ENCODE measurements at regions not wholly inside any gene's neighbourhood (a gene's known extent, or its start where the extent isn't known, plus 50 kb on each side); places are given as distances from the start of the nearest gene placed in this dataset.

DNA sequence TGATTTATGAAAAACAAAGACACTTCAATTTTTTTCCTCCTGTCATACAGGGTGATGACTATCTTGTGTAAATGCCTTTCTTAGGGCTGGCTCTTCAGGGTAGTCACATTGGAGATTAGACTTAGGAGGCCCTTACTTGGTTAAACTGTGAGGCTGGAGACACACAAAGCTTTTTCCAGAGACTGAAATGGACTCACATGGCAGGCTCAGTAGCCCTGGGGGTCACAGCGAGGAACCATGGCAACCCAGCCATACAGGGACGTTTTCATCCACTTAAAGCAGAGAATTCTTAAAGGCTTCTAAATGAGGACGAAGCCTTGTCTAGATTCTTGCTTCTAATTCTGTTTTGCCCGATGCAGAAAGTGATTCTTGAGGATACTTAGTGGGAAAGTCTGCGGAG lies 57.3 kb upstream of the ZDBF2 start:
- Histone ChIP-seq H3K4ac (replicated peaks; ENCODE audit: insufficient read length, low read depth, low read length) (no peak overlapping the region), H2AK5ac (ENCODE audit: low read depth, low read length) (no peak overlapping the region), H3K79me1 (ENCODE audit: low read depth, low read length) (no peaks in the 10 kb centered on the region), H2BK20ac (ENCODE audit: low read length) (0 out of 2 replicates have a peak overlapping the region, but pooled peaks have one; percentile 40), H3K27me3 (replicated peaks in 1 of 4; ENCODE audit: control insufficient read depth in 3 of 4, extremely low read depth in 1 of 4, insufficient read depth in 3 of 4, low read length in 3 of 4) (no peaks in the 10 kb centered on the region), H3K9ac (replicated peaks in 1 of 4; ENCODE audit: extremely low read depth in 1 of 4, low read depth in 3 of 4, low read length in 3 of 4) (no peak overlapping the region; a peak in 1 of 7 replicates), H3K4me3 (ENCODE audit: extremely low read depth in 1 of 4, insufficient read depth in 2 of 4, low read depth in 3 of 4, low read length in 4 of 4) (no peak overlapping the region), H3K23ac (ENCODE audit: insufficient read length) (no peak overlapping the region), H2BK5ac (ENCODE audit: low read depth, low read length) (no peak overlapping the region), H3K56ac (replicated peaks; ENCODE audit: insufficient read length, low read depth, low read length) (no peak overlapping the region), H2BK12ac (ENCODE audit: low read depth, low read length) (no peak overlapping the region), H3K4me2 (ENCODE audit: insufficient read depth in 1 of 2, low read depth in 2 of 2, low read length in 2 of 2) (no peak overlapping the region; a peak in 1 of 4 replicates), H4K5ac (ENCODE audit: insufficient read length, low read depth, low read length) (no peak overlapping the region), H3K4me1 (replicated peaks in 1 of 4; ENCODE audit: control insufficient read depth in 3 of 4, insufficient read depth in 4 of 4, low read length in 3 of 4) (peaks cover 0 to 15% (median 9%) of the 10 kb centered on the region in 4 experiments; a peak in 4 of 7 replicates), H2BK15ac (ENCODE audit: low read length) (no peak overlapping the region), H3K9me3 (ENCODE audit: insufficient read depth in 2 of 2, low read depth in 1 of 2, low read length in 1 of 2) (peaks cover 0 to 2% of the 10 kb centered on the region in 2 experiments; a peak in 1 of 4 replicates), H3K36me3 (ENCODE audit: control insufficient read depth in 2 of 4, insufficient read depth in 4 of 4, low read length in 3 of 4) (no peaks in the 10 kb centered on the region), H3K27ac (ENCODE audit: low read depth, low read length) (no peak overlapping the region), H4K91ac (replicated peaks; ENCODE audit: insufficient read length, low read length) (no peak overlapping the region), H2AFZ (ENCODE audit: low read length) (peak overlapping the region; percentile 27; the same call in 1 of the 2 replicates), H3K23me2 (ENCODE audit: low read depth, low read length) (no peaks in the 10 kb centered on the region), H3K18ac (ENCODE audit: extremely low read depth, low read length) (no peak overlapping the region), H4K20me1 (replicated peaks in 1 of 2; ENCODE audit: control insufficient read depth in 1 of 2, insufficient read depth in 2 of 2, low read length in 2 of 2) (no peaks in the 10 kb centered on the region), H3K14ac (ENCODE audit: insufficient read length) (no peak overlapping the region), H3K79me2 (ENCODE audit: control insufficient read depth in 1 of 2, insufficient read depth in 2 of 2, low read length in 2 of 2) (no peaks in the 10 kb centered on the region), H4K8ac (ENCODE audit: extremely low read depth, insufficient read depth, low read length) (no peak overlapping the region), H2BK120ac (replicated peaks; ENCODE audit: low read depth, low read length) (no peak overlapping the region)
- 71% methylated on average over 5 of the region's 5 CpGs; no CpG with 5 or more reads in 1 of the 2 experiments for WGBS, 2 experiments (ENCODE audit: extremely low coverage in 1 of 2, insufficient coverage in 1 of 2, insufficient read length in 1 of 2, insufficient replicate concordance in 2 of 2, low coverage in 1 of 2, low lambda C conversion rate in 2 of 2, missing lambda C conversion rate in 1 of 2)
- DNase-seq (ENCODE audit: low read depth in 1 of 2, low spot score in 2 of 2) (no peak), FAIRE-seq (peak; percentile 77)
- TF ChIP-seq SIRT6 (IDR thresholded peaks at IDR 0.05; ENCODE audit: low read length) (no peak), GTF2F1 (IDR thresholded peaks at IDR 0.05; ENCODE audit: borderline replicate concordance, low read depth, low read length) (no peak), HDAC2 (IDR thresholded peaks at IDR 0.05; ENCODE audit: borderline replicate concordance in 1 of 2, low read depth in 2 of 2, low read length in 2 of 2) (no peak), HDAC6 (IDR thresholded peaks at IDR 0.05; ENCODE audit: low read depth, low read length) (no peak), MAFK (IDR thresholded peaks at IDR 0.05; ENCODE audit: low read depth, low read length) (no peak), E2F6 (IDR thresholded peaks at IDR 0.05) (no peak), ATF2 (IDR thresholded peaks at IDR 0.05; ENCODE audit: low read length) (no peak), BACH1 (IDR thresholded peaks at IDR 0.05; ENCODE audit: low read length) (no peak), TEAD4 (IDR thresholded peaks at IDR 0.05; ENCODE audit: low read depth, low read length) (no peak), BRCA1 (IDR thresholded peaks at IDR 0.05; ENCODE audit: low read depth, low read length) (no peak)
- TF ChIP-seq, protein P1, sequence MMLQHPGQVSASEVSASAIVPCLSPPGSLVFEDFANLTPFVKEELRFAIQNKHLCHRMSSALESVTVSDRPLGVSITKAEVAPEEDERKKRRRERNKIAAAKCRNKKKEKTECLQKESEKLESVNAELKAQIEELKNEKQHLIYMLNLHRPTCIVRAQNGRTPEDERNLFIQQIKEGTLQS (IDR thresholded peaks at IDR 0.05; ENCODE audit: insufficient read depth, low read depth, low read length), result no peak
- POLR2A ChIA-PET (ENCODE audit: partially characterized antibody), result interaction anchor here (0.7 to 0.8 kb wide), 2 partner anchors 16 to 57 kb away, joined by 4 read pairs; partner anchors contain the start of gene EEF1B2
- CTCF ChIA-PET (ENCODE audit: partially characterized antibody), result no interaction called here
